Thyroid gland (tissue), 4 donors: ENCODE measurements at regions not wholly inside any gene's neighbourhood (a gene's known extent, or its start where the extent isn't known, plus 50 kb on each side); places are given as distances from the start of the nearest gene placed in this dataset.

Source experiments
- CTCF ChIP-seq, 6 experiments: fragments of 200-600 bp in 3 of 6; fragments of 450-650 bp in 3 of 6; sonication (generic) in 3 of 6; IDR thresholded peaks; one replicate each; pipeline ENCODE4 v1.5.1; 2016 to 2019; ENCODE audit warnings: antibody characterized with exemption in 6 of 6, mild to moderate bottlenecking in 2 of 6, inconsistent platforms in 1 of 6, moderate library complexity in 1 of 6
- POLR2A ChIP-seq, 2 donors: fragments of 450-650 bp; IDR thresholded peaks; one replicate each; pipeline ENCODE4 v1.6.1; 2017; ENCODE audit warnings: antibody characterized with exemption in 2 of 2, mild to moderate bottlenecking in 2 of 2, moderate library complexity in 1 of 2

GRCh38 chr11:103844327-103845215 is 191.9 kb upstream of the DDI1 start:
- TF ChIP-seq CTCF (IDR thresholded peaks at IDR 0.05) (no peak), POLR2A (IDR thresholded peaks at IDR 0.05) (no peak)
